Right ventricle myocardium inferior (tissue), 1 donor: ENCODE measurements at regions not wholly inside any gene's neighbourhood (a gene's known extent, or its start where the extent isn't known, plus 50 kb on each side); places are given as distances from the start of the nearest gene placed in this dataset.

ENCODE experiments used
- ATAC-seq: fragments of 200-7000 bp; cut with Tn5 transposase; one replicate; pipeline ENCODE4 v1.9.1; 2020; ENCODE audit warnings: mild to moderate bottlenecking, moderate library complexity
- DNase-seq: peaks from one replicate; pipeline ENCODE4 v3.0.0; 2021; ENCODE audit errors: missing footprints
- intact Hi-C: fragments of 100-400 bp; cut with DNase I; formaldehyde crosslinking; loops from one replicate; pipeline ENCODE4 v1.11.0; 2022
- donor health status: DM: no; HTN: yes; CAD: no; lungs with severe emphysema.

DNA sequence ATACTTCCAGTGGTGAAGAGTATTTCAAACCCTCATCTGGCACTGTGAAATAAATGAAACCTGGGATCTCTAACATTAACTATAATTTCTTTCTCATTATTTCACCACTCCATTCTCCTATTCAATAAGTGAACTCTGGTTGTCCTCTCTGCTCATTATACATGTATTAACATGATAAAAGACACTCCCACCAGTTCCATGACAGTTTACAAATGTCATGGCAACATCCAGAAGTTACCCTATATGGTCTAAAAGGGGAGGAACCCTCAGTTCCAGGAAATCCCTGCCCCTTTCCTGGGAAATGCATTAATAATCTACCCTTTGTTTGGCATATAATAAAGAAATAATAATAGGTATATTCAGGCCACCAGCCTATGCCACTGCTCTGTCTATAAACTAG, 62.7 kb upstream of the BRINP3 start:
- DNase-seq, result no peak
- intact Hi-C loops, result no loop called here
- no peak for ATAC-seq

- ATAC-seq, result no peak
Observed at GRCh38 chr1:190551638-190552037, 74.0 kb upstream of the BRINP3 start.

GRCh38 chr1:190560161-190560681, 82.6 kb upstream of the BRINP3 start:
- DNase-seq, result no peak
- no peak for ATAC-seq
- intact Hi-C loops, result no loop called here

More at GRCh38 chr1:190551638-190552037, 74.0 kb upstream of the BRINP3 start:
- no peak for DNase-seq
- intact Hi-C loops, result no loop called here

- DNase-seq, result no peak
- ATAC-seq, result no peak
- intact Hi-C loops, result no loop called here
Observed at GRCh38 chr1:190563230-190563629, 85.6 kb upstream of the BRINP3 start.

- intact Hi-C loops, result no loop called here
- no peak for DNase-seq
- no peak for ATAC-seq
Observed at GRCh38 chr1:190564117-190564516, 86.5 kb upstream of the BRINP3 start.

- intact Hi-C loops, result no loop called here
- ATAC-seq, result no peak
- no peak for DNase-seq
Observed at GRCh38 chr1:190578017-190578416, 100.4 kb upstream of the BRINP3 start.

GRCh38 chr1:190578526-190578925, 100.9 kb upstream of the BRINP3 start:
- ATAC-seq (no peak), DNase-seq (no peak)
- intact Hi-C loops, result no loop called here

- DNase-seq, result no peak
- intact Hi-C loops, result loop anchor here (2.0 kb wide), 1 partner anchor 53 kb away; no protein-coding TSS in a partner anchor
- no peak for ATAC-seq
Observed at GRCh38 chr1:190579552-190580193, 102.0 kb upstream of the BRINP3 start.

- DNase-seq, result no peak
- intact Hi-C loops, result no loop called here
- ATAC-seq, result no peak
Observed at GRCh38 chr1:190583862-190584261, 106.2 kb upstream of the BRINP3 start.

GRCh38 chr1:190588424-190588823, 110.8 kb upstream of the BRINP3 start:
- DNase-seq (no peak), ATAC-seq (no peak)
- intact Hi-C loops, result no loop called here

DNA sequence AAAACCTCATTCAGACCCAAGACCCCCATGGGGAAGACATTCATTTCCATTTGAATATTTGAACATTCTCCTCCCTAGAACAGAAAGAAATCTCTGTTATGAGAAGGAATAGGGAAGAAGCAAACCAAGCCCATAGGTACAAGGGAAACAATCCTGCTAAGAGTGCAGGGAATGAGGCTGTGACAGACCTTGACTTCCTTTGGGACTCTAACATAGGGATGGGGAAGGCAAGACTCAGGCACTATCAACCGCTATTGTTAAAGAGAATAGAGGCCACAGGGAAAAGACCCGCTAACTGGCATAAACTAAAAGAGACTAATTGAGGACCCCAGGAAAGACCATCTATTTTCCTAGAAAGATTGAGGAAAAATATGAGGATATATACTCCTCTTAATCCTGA, 117.8 kb upstream of the BRINP3 start:
- ATAC-seq, result no peak
- intact Hi-C loops, result no loop called here
- DNase-seq, result no peak

- intact Hi-C loops, result no loop called here
- ATAC-seq (no peak), DNase-seq (no peak)
Observed at GRCh38 chr1:190597294-190597693, 119.6 kb upstream of the BRINP3 start.

DNA sequence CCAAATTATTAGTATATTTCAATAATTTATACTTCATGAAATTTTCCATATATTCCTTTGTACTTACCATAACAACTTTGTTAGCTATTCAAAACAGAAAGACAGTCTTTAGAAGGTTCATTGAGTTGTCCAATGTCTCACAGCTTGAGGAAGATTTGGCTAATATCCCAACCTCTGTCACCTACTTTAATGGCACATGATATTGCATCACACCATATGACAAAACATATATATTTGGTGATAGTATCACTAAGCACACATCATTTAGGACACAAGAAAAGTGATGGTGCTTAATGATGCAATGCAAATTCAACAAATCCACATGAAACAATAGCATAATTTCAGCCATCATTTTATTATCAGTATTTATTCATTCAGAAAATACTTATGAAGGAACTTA, 122.0 kb upstream of the BRINP3 start:
- DNase-seq (no peak), ATAC-seq (no peak)
- intact Hi-C loops, result no loop called here

DNA sequence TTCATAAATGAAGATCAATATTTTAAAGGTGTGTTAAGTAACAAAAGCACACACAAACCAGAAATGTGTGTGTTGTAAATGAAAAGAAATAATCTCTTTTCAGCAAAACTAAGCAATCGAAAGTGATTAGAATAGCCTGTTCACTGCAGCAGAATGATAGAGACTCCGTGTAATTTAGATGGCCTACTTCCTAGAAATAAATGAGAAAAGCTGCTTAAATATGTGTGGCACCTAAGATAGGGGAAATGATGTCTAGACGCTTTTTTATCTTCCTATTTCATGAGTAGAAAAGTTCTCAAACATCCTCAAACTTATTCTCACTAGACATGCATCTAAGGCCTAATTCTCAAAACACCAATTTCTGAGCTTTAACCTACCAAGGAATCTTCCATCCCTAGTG, 124.7 kb upstream of the BRINP3 start:
- no peak for ATAC-seq
- DNase-seq, result no peak
- intact Hi-C loops, result no loop called here

DNA sequence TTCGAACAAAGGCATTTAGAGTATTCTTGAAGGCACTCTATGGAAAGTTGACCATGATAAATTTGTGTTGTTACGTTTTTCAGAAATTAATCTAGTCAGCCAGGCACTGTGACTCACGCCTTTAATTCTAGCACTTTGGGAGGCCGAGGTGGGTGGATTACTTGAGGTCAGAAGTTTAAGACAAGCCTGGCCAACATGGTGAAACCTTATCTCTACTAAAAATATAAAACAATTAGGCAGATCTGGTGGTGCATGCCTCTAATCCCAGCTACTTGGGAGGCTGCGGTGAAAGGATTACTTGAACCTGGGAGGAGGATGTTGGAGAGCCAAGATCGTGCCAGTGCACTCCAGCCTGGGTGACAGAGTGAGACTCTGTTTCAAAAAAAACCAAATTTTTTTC, 130.6 kb upstream of the BRINP3 start:
- DNase-seq (no peak), ATAC-seq (no peak)
- intact Hi-C loops, result no loop called here

DNA sequence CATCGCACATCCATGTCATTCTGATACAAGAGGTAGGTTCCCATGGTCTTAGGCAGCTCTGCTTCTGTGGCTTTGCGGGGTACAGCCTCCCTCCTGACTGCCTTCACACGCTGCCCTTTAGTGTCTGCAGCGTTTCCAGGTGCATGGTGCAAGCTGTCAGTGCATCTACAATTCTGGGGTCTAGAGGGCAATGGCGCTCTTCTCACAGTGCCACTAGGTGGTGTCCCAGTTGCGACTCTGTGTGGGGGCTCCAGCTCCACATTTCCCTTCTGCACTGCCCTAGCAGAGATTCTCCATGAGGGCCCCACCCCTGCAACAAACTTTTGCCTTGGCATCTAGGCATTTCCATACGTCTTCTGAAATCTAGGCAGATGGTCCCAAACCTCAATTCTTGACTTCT, 138.2 kb upstream of the BRINP3 start:
- DNase-seq (no peak), ATAC-seq (no peak)
- intact Hi-C loops, result no loop called here

DNA sequence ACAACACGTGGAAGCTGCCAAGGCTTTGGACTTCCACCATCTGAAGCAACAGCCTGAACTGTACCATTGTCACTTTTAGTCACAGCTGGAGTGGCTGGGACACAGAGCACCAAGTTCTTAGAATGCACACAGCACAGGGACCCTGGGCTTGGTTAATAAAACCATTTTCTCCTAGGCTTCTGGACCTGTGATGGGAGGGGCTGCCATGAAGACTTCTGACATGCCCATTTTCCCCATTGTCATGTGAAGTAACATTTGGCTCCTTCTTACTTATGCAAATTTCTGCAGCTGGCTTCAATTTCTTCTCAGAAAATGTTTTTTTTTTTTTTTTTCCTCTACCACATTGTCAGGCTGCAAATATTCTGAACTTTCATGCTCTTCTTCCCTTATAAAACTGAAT, 138.6 kb upstream of the BRINP3 start:
- intact Hi-C loops, result no loop called here
- ATAC-seq (no peak), DNase-seq (no peak)

- DNase-seq (no peak), ATAC-seq (no peak)
- intact Hi-C loops, result no loop called here
Observed at GRCh38 chr1:190619724-190620123, 142.1 kb upstream of the BRINP3 start.

DNA sequence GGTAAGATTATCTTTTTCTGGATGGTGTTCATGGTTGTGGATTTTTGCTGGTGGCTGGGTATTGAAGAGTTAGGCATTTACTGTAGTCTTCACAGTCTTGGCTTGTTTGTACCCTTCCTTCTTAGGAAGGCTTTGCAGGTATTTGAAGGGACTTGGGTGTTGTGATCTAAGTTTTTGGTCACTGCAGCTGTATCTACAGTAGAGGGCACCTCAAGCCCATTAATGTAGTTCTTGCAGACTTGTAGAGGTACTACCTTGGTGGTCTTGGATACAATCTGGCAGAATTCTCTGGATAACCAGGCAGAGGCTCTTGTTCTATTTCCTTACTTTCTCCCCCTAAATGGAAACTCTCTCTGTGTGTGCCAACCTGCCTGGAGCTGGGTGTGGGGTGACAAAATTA, 155.8 kb upstream of the BRINP3 start:
- intact Hi-C loops, result loop anchor here (2.0 kb wide), 1 partner anchor 53 kb away; no protein-coding TSS in a partner anchor
- ATAC-seq, result no peak
- DNase-seq, result no peak

- intact Hi-C loops, result no loop called here
- no peak for ATAC-seq
- DNase-seq, result no peak
Observed at GRCh38 chr1:190634134-190634533, 156.5 kb upstream of the BRINP3 start.

DNA sequence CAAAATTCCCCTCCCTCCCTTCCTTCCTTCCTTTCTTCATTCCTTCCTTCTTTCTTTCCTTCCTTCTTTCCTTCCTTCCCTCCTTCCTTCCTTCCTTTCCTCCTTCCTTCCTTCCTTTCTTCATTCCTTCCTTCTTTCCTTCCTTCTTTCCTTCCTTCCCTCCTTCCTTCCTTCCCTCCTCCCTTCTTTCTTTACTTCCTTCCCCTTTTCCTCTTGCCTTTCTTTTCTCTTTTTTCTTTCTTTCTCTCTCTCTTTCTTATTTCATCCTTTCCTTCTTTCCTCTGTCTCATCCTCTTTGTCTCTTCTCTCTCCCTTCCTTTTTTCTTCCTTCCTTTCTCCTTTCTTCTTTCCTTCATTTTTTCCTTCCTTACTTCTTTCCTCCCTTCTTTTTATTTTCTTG, 171.9 kb upstream of the BRINP3 start:
- intact Hi-C loops, result no loop called here
- ATAC-seq (no peak), DNase-seq (no peak)
